NCI-H82 (cell line): ENCODE measurements at regions not wholly inside any gene's neighbourhood (a gene's known extent, or its start where the extent isn't known, plus 50 kb on each side); places are given as distances from the start of the nearest gene placed in this dataset.
A peak's percentile ranks its signal among the peaks of the same experiment; 100 is the strongest.

ENCODE experiments used
- DNase-seq: peaks from one replicate; lab custom pipeline; 2025; lab: John Stamatoyannopoulos, UW

- DNase-seq = no peak
These were observed 1013.9 kb downstream of the TBC1D22A start for GRCh38 chr22:47776329-47776728.

DNA sequence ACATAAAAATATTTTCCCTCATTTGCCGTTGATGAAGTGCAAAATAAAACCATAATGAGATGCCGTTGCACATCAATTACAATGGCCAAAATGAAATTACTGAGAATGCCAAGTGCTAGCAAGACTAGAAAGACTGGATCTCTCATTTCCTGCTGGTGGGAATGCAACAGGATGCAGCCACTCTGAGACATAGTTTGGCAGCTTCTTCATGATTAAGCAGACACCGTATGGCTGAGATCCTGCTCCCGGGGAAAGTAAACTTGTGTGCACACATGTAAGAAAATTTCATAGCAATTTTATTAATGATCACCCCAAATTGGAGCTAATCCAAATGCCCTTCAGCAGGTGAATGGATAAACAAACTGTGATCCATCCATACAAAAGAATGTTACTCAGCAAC, 1013.2 kb downstream of the TBC1D22A start:
- no peak for DNase-seq

- no peak for DNase-seq
These were observed 1012.7 kb downstream of the TBC1D22A start for GRCh38 chr22:47775191-47775590.

DNA sequence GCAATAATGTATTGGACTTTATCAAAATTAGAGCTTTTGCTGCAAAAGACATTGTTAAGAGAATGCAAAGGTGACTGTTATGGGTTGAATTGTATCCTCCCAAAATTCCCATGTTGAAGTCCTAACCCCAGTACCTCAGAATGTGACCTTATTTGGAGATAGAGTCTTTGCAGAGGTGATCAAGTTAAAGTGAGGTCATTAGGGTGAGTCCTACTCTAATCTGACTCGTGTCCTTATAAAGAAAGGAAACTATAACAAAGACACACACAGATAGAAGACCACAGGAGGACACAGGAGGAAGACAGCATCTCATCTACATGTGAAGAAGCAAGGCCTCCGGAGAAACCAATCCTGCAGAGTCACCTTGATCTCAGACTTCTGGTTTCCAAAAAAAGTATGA, 1011.2 kb downstream of the TBC1D22A start:
- no peak for DNase-seq

- DNase-seq = no peak
These were observed 1010.4 kb downstream of the TBC1D22A start for GRCh38 chr22:47772864-47773263.

- no peak for DNase-seq
These were observed 1007.2 kb downstream of the TBC1D22A start for GRCh38 chr22:47769652-47770051.

GRCh38 chr22:47768027-47768426, 1005.6 kb downstream of the TBC1D22A start:
- DNase-seq = no peak

DNA sequence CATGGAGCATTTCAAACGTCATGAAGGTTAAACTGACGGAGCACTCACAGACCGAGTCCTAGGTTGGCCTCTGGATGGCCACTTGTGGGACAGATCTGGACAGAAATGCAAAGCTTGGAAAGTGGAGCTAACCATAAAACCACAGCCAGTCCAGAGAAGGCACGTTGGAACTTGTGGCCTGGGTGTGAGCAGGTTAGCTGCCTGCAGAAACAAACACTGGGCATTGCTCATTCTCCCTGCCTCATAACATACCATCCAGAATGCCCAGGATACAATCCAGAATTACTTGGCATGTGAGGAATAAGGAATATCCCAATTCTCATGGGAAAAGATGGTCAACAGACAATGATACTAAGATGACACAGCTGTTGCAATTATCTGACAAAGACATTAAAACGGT, 1005.0 kb downstream of the TBC1D22A start:
- no peak for DNase-seq

GRCh38 chr22:47765757-47766156, 1003.3 kb downstream of the TBC1D22A start:
- no peak for DNase-seq

DNA sequence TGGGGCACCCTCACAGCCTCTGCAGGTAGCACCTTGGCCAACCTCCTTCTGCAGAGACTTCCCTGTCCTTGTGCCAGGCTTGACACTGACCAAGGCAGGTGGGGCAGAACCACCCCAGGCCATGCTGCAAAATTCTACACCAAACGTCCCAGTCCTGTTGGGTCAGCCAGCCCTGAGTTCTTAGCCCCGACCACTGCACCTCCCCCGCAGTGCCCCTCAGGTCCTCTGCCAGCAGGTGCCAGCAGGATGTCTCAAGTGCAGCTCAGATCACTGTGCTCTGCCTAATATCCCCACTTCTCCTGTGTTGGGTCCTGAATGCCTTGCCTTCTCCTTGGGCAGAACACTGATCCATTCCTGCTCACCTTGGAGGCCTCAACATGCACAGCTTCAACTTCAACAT, 999.7 kb downstream of the TBC1D22A start:
- no peak for DNase-seq

- DNase-seq = no peak
These were observed 997.5 kb downstream of the TBC1D22A start for GRCh38 chr22:47759909-47760308.

DNA sequence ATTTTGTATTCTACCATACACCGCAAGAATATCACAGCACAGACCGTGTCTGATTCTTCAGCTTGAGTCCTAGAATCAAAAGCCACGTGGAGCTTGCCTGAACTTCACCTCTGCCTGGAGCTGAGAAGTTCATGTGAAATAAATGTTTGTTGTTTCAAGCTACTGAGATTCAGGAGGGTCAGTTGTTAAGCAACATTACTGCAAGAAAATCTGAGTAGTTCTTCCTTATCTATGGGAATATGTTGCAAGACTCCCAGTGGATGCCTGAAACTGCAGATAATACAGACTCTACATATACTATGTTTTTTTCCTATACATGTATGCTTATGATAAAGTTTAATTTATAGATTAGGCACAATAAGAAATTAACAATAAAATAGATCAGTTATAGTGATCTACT, 995.3 kb downstream of the TBC1D22A start:
- DNase-seq = no peak

DNA sequence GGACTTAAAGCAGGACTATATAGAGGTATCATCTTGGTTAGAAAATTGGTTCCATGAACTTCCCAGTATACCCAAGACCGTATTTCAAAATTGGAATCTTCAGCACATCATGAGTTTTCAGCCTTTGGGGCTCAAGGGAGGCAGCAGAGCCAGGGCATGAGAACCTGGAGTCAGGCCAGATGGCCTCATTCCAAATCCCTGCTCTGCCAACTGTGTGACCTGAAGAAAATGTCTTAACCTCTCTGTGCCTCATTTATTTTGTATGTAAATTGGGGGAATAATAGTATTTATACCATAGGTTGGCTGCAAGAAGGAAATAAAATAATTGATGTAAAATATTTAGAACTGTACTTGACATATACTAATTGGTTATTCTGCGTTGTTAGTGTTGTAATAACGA, 987.6 kb downstream of the TBC1D22A start:
- no peak for DNase-seq

- no peak for DNase-seq
These were observed 986.5 kb downstream of the TBC1D22A start for GRCh38 chr22:47748957-47749356.

GRCh38 chr22:47748271-47748670, 985.8 kb downstream of the TBC1D22A start:
- no peak for DNase-seq

DNA sequence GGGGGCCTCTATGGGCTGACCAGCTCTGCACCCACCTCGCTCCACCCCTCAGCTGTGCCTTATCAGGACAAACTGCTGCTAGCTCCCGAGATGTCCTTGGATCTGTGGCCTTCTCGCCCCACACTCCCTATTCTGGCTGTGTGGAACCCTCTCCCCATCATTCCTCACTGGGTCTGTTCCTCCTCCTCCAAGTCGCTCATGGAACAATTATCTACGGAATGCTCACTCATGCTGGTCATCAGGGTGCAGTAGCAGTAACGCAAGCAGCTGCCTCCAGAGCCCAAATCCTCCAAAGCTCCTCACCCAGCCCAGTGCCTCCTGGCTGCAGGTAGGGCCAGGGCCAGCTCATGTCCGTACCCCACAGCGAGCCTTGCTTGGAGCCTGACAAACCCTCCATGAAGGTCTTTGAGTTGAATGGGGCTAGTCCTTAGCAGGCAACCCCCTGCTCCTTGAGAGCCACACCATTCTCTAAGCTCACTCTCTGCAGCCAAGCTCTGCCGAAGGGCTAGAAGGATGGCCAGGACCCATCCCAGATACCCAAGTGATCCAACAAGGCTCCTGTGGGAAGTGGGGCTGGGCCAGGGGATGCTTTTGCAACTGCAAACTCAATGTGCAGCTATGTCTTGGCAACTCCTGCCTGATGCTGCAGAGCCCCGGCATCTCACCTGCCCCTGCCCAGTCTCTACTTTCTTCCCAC, 977.8 kb downstream of the TBC1D22A start:
- DNase-seq = no peak

GRCh38 chr22:47739291-47740015, 977.0 kb downstream of the TBC1D22A start:
- no peak for DNase-seq

GRCh38 chr22:47738472-47739013, 976.1 kb downstream of the TBC1D22A start:
- DNase-seq = no peak

- no peak for DNase-seq
These were observed 974.0 kb downstream of the TBC1D22A start for GRCh38 chr22:47736186-47737034.

GRCh38 chr22:47734511-47734910, 972.1 kb downstream of the TBC1D22A start:
- no peak for DNase-seq

GRCh38 chr22:47727641-47728040, 965.2 kb downstream of the TBC1D22A start:
- DNase-seq = no peak

DNA sequence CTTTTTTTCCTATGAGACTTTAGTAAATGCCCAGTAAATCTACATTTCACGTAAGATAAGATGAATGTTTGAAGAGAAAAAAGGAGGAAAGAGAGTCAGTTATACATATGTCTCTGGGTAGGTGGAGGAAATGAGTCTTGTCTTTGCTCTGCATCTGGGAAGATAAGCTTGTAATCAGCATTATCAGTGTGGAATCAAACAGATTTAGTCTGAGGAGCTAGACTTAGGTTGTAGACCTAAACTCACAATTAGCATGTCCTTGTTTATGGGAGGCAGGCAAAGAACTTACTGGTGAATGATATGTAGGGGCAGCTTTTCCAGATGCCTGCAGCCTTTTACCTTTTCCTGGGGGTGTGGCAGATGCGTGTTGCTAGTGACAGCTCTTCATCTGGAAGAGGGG, 962.3 kb downstream of the TBC1D22A start:
- peak; percentile 36 for DNase-seq

GRCh38 chr22:47724030-47724429, 961.6 kb downstream of the TBC1D22A start:
- no peak for DNase-seq
